Mesenchymal stem cell (in vitro differentiated cells and primary cell): ENCODE measurements at regions not wholly inside any gene's neighbourhood (a gene's known extent, or its start where the extent isn't known, plus 50 kb on each side); places are given as distances from the start of the nearest gene placed in this dataset.

Experiments
- DNase-seq: peaks from one replicate; pipeline ENCODE4 v3.0.0-alpha.2; 2013
- H2AFZ ChIP-seq: one replicate; pipeline ENCODE4 v1.6.1; 2013; ENCODE audit warnings: low read depth, mild to moderate bottlenecking, control low read depth, inconsistent platforms, low read length, moderate library complexity
- H2AK5ac ChIP-seq: 2 replicates; pipeline ENCODE4 v1.6.1; 2013; ENCODE audit warnings: low read length, moderate library complexity, mild to moderate bottlenecking, inconsistent platforms; ENCODE audit not compliant: severe bottlenecking
- H2BK120ac ChIP-seq: one replicate; pipeline ENCODE4 v1.6.1; 2013; ENCODE audit warnings: low read depth, mild to moderate bottlenecking, inconsistent platforms, low read length, moderate library complexity
- H2BK12ac ChIP-seq, 2 experiments: one replicate each; pipeline ENCODE4 v1.6.1; 2013; ENCODE audit warnings: inconsistent platforms in 2 of 2, low read length in 2 of 2, mild to moderate bottlenecking in 2 of 2, moderate library complexity in 2 of 2, control low read depth in 1 of 2
- H2BK15ac ChIP-seq: one replicate; pipeline ENCODE4 v1.6.1; 2013; ENCODE audit warnings: mild to moderate bottlenecking, low read depth, inconsistent platforms; ENCODE audit not compliant: poor library complexity, severe bottlenecking
- H2BK5ac ChIP-seq: 2 replicates; pipeline ENCODE4 v1.6.1; 2013; ENCODE audit warnings: low read depth, mild to moderate bottlenecking, low read length, control low read depth, inconsistent platforms; ENCODE audit not compliant: poor library complexity, severe bottlenecking
- H3K14ac ChIP-seq, 2 experiments: one replicate each; pipeline ENCODE4 v1.6.1; 2013; ENCODE audit warnings: inconsistent platforms in 2 of 2, low read length in 2 of 2, control low read depth in 1 of 2, mild to moderate bottlenecking in 1 of 2, moderate library complexity in 1 of 2
- H3K18ac ChIP-seq, 2 experiments: one replicate each; pipeline ENCODE4 v1.6.1; 2013; ENCODE audit warnings: inconsistent platforms in 2 of 2, low read length in 2 of 2, control low read depth in 1 of 2, low read depth in 1 of 2, mild to moderate bottlenecking in 1 of 2
- H3K23ac ChIP-seq, 2 experiments: one replicate each; pipeline ENCODE4 v1.6.1; 2013; ENCODE audit warnings: inconsistent platforms in 2 of 2, low read length in 2 of 2, mild to moderate bottlenecking in 2 of 2, moderate library complexity in 2 of 2, control low read depth in 1 of 2
- H3K27ac ChIP-seq: 2 replicates; pipeline ENCODE4 v1.5.1; 2013; ENCODE audit warnings: mild to moderate bottlenecking, moderate library complexity, low read length, control low read depth, inconsistent platforms; ENCODE audit not compliant: poor library complexity, severe bottlenecking
- H3K27me3 ChIP-seq, 2 experiments: 2 replicates each; pipeline versions ENCODE4 v1.6.1 to v1.7.0; 2013; ENCODE audit warnings: low read length in 2 of 2, mild to moderate bottlenecking in 2 of 2, moderate library complexity in 2 of 2, control low read depth in 1 of 2, inconsistent platforms in 1 of 2; ENCODE audit not compliant: control insufficient read depth in 1 of 2, insufficient read depth in 1 of 2
- H3K36me3 ChIP-seq, 2 experiments: 2 replicates each; pipeline versions ENCODE4 v1.6.1 to v1.7.0; 2013; ENCODE audit warnings: low read length in 2 of 2, control low read depth in 1 of 2, inconsistent platforms in 1 of 2, low read depth in 1 of 2, mild to moderate bottlenecking in 1 of 2; ENCODE audit not compliant: insufficient read depth in 2 of 2, control insufficient read depth in 1 of 2
- H3K4ac ChIP-seq, 2 experiments: one replicate each; pipeline ENCODE4 v1.6.1; 2013; ENCODE audit warnings: inconsistent platforms in 2 of 2, low read length in 2 of 2, mild to moderate bottlenecking in 2 of 2, moderate library complexity in 2 of 2, control low read depth in 1 of 2, low read depth in 1 of 2
- H3K4me1 ChIP-seq: 2 replicates; pipeline ENCODE4 v1.6.1; 2013; ENCODE audit warnings: low read depth, low read length, control low read depth; ENCODE audit not compliant: control insufficient read depth, insufficient read depth
- H3K4me2 ChIP-seq: 2 replicates; pipeline ENCODE4 v1.6.1; 2013; ENCODE audit warnings: low read length, mild to moderate bottlenecking, inconsistent platforms; ENCODE audit not compliant: poor library complexity, severe bottlenecking
- H3K4me3 ChIP-seq, 2 experiments: 2 replicates each; pipeline versions ENCODE4 v1.5.1 to v1.7.0; 2013; ENCODE audit warnings: low read length in 2 of 2, mild to moderate bottlenecking in 2 of 2, control low read depth in 1 of 2, low read depth in 1 of 2; ENCODE audit not compliant: insufficient read depth in 1 of 2
- H3K79me1 ChIP-seq: replicated peaks from 2 replicates; pipeline ENCODE4 v1.6.1; 2013; ENCODE audit warnings: mild to moderate bottlenecking, control low read depth, low read length, inconsistent platforms; ENCODE audit not compliant: poor library complexity, severe bottlenecking
- H3K9ac ChIP-seq: 2 replicates; pipeline ENCODE4 v1.7.0; 2013; ENCODE audit warnings: mild to moderate bottlenecking, low read length, moderate library complexity
- H3K9me3 ChIP-seq: 2 replicates; pipeline ENCODE4 v1.7.0; 2013; ENCODE audit warnings: mild to moderate bottlenecking, low read length; ENCODE audit not compliant: control insufficient read depth
- H4K8ac ChIP-seq: one replicate; pipeline ENCODE4 v1.6.1; 2013; ENCODE audit warnings: inconsistent platforms, mild to moderate bottlenecking, low read length, moderate library complexity
- H4K91ac ChIP-seq: one replicate; pipeline ENCODE4 v1.6.1; 2013; ENCODE audit warnings: mild to moderate bottlenecking, low read length, inconsistent platforms
- WGBS: methylation state at CpG from one replicate; pipeline ENCODE4 v1.1.7; 2013; ENCODE audit warnings: mixed read lengths; 5-methylcytosine and 5-hydroxymethylcytosine counted together

DNA sequence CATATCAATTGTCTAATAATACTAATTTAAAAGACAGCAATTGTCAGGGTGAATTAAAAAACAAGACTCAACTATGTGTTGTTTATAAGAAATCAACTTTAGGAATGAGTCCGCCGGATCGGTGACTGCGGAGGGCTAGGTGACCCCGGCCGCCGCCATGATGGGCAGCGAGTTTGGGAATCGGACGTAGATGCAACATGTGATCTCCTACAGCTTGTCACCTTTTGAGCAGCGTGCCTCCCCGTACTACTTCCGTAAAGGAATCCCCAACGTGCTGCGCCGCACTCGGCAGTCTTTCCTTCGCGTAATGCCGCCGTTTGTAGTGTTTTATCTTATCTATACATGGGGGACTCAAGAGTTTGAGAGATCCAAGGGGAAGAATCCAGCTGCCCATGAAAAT, 742.5 kb upstream of the PABPC4L start:
- Histone ChIP-seq H2AFZ (no peak overlapping the region), H3K23ac (no peak overlapping the region), H3K4ac (no peak overlapping the region), H2AK5ac (no peak overlapping the region), H2BK15ac (no peak overlapping the region), H2BK5ac (no peak overlapping the region), H3K4me2 (no peak overlapping the region), H3K4me3 (no peak overlapping the region), H4K91ac (no peak overlapping the region), H3K14ac (no peak overlapping the region), H3K27ac (no peak overlapping the region), H2BK12ac (no peak overlapping the region), H3K4me1 (peaks cover 3% of the 10 kb centered on the region), H3K18ac (no peak overlapping the region), H4K8ac (no peak overlapping the region), H3K9me3 (no peaks in the 10 kb centered on the region), H3K27me3 (no peaks in the 10 kb centered on the region), H3K9ac (no peak overlapping the region), H3K36me3 (peaks cover 0 to 6% of the 10 kb centered on the region in 2 experiments), H3K79me1 (no peaks in the 10 kb centered on the region), H2BK120ac (no peak overlapping the region)
- WGBS, result 96% methylated on average over 21 of the region's 21 CpGs
- no peak for DNase-seq

DNA sequence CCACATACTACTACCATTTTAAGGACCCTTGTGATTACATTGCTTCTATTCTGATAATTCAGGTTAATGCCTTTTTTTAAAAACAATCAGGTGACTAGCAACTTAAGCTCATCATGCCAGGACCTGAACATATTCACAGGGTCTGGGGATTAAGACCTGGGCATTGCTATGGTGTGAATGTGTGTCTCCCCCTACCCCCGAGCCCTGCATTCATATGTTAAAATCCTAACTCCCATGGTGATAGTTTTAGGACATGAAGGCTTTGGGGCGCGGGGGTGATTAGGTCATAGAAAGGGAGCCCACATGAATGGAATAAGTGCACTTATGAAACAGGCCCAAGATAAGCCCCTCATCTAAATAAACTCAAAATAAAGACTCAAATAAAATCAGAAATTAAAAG, 734.4 kb upstream of the PABPC4L start:
- Histone ChIP-seq H4K91ac (no peak overlapping the region), H3K79me1 (no peaks in the 10 kb centered on the region), H3K9me3 (no peaks in the 10 kb centered on the region), H3K4ac (no peak overlapping the region), H2BK12ac (no peak overlapping the region), H3K27ac (no peak overlapping the region), H3K9ac (no peak overlapping the region), H3K14ac (no peak overlapping the region), H3K4me1 (no peaks in the 10 kb centered on the region), H3K4me3 (no peak overlapping the region), H3K23ac (no peak overlapping the region), H3K36me3 (no peaks in the 10 kb centered on the region), H2AK5ac (no peak overlapping the region), H2BK15ac (no peak overlapping the region), H2BK120ac (no peak overlapping the region), H2AFZ (no peak overlapping the region), H3K4me2 (no peak overlapping the region), H2BK5ac (no peak overlapping the region), H3K27me3 (no peaks in the 10 kb centered on the region), H3K18ac (no peak overlapping the region), H4K8ac (no peak overlapping the region)
- no peak for DNase-seq
- 64% methylated on average over 2 of the region's 3 CpGs for WGBS

DNA sequence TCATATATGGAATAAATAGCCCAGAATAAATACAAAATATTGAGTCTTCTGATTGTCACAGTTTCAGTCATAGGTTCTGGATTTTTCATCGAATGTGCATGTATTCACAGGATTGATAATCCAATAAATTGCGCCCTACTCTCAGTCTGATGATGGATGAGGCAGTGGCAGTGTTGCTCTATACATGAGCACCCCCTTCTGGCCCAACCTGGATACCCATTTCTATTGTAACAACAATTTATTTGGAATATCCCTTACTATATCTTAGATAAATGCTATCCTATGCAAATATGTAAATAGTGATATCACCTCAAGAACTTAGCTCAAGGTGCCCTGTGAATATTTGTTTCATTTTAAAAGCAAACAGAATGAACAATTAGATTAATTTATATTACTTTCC, 733.7 kb upstream of the PABPC4L start:
- Histone ChIP-seq H3K4ac (no peak overlapping the region), H3K79me1 (no peaks in the 10 kb centered on the region), H2AFZ (no peak overlapping the region), H3K4me2 (no peak overlapping the region), H2BK15ac (no peak overlapping the region), H2AK5ac (no peak overlapping the region), H3K4me1 (no peaks in the 10 kb centered on the region), H3K14ac (no peak overlapping the region), H3K4me3 (no peak overlapping the region), H2BK12ac (no peak overlapping the region), H3K27me3 (no peaks in the 10 kb centered on the region), H4K8ac (no peak overlapping the region), H2BK5ac (no peak overlapping the region), H3K18ac (no peak overlapping the region), H3K9me3 (no peaks in the 10 kb centered on the region), H2BK120ac (no peak overlapping the region), H3K9ac (no peak overlapping the region), H3K36me3 (no peaks in the 10 kb centered on the region), H4K91ac (no peak overlapping the region), H3K27ac (no peak overlapping the region), H3K23ac (no peak overlapping the region)
- peak; percentile 32 for DNase-seq
- WGBS, result 60% methylated on average over 2 of the region's 2 CpGs

DNA sequence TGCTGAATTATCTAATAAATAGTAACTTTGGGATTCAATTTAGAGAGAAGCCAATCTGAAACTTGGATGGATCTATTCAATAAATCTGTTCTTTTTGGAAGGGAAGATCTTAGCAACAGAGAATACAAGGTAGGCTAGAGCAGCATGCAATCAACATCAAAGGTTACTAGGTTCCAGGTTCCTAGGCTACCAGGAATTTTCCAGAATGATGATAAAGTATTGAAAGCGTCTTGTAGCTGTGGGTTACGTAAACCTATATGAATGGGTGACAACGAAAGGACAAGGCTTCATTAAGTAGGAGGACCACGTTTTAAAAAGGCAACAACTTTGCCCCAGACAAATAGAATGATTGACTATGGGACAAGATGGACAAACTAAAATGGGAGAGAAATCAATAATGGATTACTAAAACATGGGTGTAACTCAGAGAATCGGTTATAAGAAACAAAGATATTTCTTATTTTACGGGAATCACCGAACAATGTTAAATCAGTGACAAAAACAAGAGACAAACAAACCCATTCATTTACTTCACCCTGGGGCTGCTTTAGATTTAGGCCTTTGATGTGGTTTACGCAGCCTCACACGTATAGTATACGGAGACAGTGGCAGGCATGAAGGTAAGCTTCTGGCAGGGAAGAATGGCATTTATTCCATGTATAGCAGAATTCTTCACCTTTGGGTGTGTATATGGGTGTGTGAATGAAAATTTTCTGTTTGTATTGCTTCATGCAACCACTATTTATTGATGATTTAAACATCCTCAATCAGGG, 732.6 kb upstream of the PABPC4L start:
- Histone ChIP-seq H2BK15ac (no peak overlapping the region), H2BK120ac (no peak overlapping the region), H3K18ac (no peak overlapping the region), H3K14ac (no peak overlapping the region), H3K4me2 (no peak overlapping the region), H3K36me3 (no peaks in the 10 kb centered on the region), H2AFZ (no peak overlapping the region), H3K27me3 (no peaks in the 10 kb centered on the region), H4K8ac (no peak overlapping the region), H3K9me3 (no peaks in the 10 kb centered on the region), H2BK12ac (no peak overlapping the region), H3K4ac (no peak overlapping the region), H4K91ac (no peak overlapping the region), H2AK5ac (no peak overlapping the region), H3K27ac (no peak overlapping the region), H3K4me3 (no peak overlapping the region), H3K4me1 (no peaks in the 10 kb centered on the region), H3K9ac (no peak overlapping the region), H3K23ac (no peak overlapping the region), H3K79me1 (no peaks in the 10 kb centered on the region), H2BK5ac (no peak overlapping the region)
- DNase-seq, result no peak
- 96% methylated on average over 9 of the region's 10 CpGs for WGBS
